ENCODE measurements at regions not wholly inside any gene's neighbourhood (a gene's known extent, or its start where the extent isn't known, plus 50 kb on each side); places are given as distances from the start of the nearest gene placed in this dataset.

DNA sequence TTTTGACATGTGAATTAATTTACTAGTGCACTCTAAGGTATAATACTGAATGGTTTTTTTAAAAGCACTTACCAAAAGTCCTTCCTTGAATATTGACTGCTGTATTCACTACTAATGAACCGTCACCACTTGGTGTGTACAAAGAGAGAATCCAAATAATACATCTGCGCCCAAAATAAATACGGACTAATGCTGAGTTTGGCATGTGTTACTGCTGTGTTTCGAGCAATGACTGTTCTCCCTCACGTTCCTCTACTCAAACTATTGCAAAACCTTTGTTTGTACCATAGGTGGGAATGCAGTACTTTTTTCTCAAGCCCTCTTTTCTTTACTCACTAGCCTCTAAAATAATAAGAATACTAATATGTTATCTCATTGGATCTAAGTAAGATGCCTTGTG is 305.5 kb downstream of the QKI start:
- no peak for DNase-seq (ENCODE audit: low read depth in 2 of 2)

DNA sequence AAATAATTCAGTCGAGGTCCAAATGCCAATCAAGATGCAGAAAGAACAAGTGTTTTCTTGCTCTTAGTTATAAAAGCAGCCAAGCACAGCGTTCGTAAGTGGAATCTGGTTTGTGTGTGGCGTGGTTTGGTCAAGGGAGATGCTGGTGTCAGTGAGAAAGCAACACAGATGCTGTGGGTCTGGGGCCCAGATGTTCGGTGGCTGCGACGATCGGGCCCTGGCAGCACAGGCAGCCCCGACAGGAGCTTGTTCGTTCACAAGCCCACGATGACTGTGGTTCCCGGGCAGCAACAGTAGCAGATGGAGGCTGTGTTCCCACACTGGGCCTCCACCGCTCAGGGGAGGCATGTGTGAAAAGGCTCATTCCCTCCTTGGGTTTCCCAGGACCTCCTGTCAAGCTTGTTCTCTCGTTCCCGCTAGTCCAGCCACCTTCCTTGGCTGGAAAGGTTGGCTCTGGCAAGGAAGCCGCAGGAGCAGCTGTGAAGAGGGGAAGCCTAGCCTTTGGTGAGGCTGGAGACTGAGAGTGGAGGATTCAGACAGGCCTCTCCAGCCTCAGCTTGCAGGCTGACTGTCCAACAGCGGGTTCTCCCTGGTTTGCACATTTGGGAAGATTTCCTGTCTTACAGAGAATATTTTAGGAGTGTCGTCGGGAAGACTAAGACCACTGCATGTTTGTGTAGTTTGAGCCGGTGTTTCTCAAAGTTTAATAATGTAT is 304.7 kb downstream of the QKI start:
- DNase-seq (ENCODE audit: low read depth in 2 of 2) = no peak

DNA sequence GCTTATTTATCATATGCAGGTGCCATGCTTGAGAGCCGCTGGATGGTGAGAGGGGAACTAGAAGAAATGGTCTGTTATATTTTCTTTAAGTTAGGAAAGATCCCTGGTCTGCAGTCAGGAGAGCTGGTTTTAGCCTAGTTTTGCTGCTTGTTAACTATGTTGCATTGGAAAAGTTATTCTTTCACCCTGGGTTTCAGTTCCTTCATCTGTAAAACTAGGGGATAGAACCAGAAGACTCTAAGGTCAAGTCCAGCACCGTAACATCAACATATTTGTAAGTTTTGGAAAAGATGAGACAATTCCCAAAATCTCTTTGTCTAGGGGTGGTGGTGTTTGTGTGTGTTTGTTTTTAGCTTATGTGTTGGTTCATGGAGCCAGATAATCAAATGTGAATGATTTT is 304.0 kb downstream of the QKI start:
- DNase-seq (ENCODE audit: low read depth in 2 of 2) = no peak

DNA sequence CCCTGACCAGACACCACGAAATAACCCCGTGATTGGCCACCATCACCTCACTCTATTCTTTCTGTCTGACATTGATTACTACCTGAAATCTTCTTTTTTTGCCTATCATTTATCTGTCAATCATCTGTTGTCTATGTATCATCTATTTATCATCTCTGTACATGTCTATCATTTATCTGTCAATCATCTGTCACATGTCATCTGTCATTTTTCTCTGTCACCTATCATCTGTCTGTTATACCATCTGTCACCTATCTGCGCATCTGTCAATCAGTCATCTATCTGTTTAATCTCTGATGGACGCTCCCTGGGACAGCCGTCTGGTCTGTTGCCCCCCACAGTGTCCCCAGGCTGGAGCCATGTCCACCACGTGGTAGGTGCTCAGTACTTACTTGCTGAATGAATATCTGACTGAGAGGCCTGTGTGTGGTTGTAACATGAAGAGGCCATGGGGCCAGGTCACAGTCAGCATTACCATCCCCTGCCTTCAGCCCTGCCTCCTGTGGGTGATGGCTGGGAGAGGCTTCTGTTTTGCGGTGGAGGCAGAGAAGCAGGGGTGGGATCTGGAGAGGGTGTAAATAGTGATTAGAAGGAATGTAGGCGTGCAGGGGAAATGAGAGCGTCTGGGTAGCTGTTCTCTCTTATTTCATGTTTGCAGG is 302.7 kb downstream of the QKI start:
- DNase-seq (ENCODE audit: low read depth in 2 of 2) = no peak

DNA sequence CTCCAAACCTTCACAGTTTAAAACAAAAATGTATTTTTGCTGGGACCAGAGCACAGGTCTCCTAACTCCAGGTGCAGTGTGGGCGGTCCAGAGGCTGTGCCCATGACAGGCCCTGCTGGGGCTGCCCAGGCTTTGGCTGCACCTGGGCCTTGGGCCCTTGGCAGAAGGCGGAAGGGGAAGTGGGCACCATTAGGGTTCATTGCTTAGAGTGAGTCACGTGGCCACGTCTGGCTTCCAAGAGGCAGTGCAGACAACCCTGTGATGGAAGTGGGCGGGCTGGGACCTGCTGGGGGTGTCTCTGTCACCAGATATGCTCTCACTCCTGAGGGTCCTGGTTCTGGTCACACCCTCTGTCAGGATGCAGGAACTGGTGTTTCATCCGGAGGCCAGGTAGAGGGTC is 302.2 kb downstream of the QKI start:
- no peak for DNase-seq (ENCODE audit: low read depth in 2 of 2)

DNA sequence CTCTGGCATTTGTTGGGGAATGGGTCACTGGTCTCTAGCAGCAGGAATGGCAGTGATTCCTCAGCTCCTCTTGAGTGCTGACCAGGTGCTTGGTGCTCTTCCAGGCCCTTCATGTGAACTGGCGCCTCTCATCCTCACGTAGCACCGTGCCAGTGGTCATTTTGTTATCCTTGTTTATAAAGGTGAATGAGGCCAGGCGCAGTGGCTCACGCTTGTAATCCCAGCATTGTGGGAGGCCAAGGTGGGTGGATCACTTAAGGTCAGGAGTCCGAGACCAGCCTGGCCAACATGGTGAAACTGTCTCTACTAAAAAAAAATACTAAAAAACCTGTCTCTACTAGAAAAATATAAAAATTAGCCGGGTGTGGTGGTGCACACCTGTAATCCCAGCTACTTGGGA is 301.3 kb downstream of the QKI start:
- DNase-seq (ENCODE audit: low read depth in 2 of 2) = no peak

DNA sequence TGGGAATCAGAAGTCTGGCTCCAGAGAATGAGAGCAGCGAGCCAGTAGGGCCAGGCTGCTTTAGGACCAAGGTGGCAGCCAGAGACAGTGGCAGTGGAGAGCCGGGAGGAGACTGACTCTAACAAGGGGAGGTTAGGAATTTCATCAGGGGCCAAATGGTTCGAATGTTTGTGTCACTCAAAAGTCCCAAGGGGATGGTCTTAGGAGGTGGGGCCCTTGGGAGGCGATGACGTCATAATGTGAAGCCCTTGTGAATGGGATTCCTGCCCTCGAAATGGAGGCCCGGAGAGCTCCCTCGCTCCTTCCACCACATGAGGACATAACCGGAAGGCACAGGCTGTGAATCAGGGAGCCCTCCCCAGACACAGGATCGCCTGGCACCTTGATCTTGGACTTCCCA is 299.7 kb downstream of the QKI start:
- DNase-seq (ENCODE audit: low read depth in 2 of 2) = no peak

- DNase-seq (ENCODE audit: low read depth in 2 of 2) = no peak
Observed at GRCh38 chr6:163712981-163713380, 298.5 kb downstream of the QKI start.

GRCh38 chr6:163712566-163712961 is 298.0 kb downstream of the QKI start:
- no peak for DNase-seq (ENCODE audit: low read depth in 2 of 2)

DNA sequence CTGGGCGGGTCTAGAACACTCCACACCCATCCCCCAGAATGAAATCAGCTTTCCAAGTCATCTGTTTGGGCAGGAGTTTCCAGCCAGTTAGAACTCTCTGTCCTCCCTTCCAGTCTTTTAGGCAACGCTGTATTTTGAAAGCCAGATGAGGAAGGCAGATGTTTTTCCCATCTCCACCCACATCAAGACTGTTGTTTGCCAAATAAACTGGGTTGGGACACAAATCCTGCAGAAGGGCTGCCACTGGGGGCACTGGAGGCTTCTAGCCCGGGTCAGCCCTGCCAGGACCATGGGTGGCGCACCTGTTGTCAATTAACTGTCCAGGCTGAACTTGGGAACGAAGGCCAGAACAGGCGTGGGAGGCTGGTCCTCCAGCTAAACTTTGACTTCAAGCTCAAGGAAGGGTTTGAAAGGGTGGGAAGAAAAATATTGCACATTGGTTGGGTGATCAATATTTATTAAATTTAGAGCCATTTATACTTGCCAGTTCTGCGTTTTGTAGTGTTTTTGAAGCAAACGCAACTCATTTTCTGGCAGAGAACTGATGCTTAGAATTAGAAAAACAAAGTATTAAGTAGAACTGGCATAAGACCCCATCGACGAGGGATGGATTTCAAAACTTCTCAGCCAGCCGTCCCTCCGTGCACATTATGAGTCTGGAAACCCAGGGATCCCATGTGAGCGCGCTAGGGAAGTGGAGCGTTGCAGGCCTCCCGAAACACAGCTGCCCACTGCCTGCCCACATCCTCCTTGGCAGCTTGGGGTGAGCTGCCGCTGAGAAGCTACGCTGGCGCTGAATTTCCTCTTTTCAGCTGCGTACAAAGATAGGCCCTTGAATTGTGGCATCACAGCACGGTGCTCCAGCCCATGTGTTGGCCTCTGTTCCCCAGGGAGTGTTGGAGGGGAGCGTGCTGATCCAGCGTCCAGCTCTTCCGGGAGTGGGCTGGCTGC is 297.4 kb downstream of the QKI start:
- no peak for DNase-seq (ENCODE audit: low read depth in 2 of 2)

- DNase-seq (ENCODE audit: low read depth in 2 of 2) = no peak
Observed at GRCh38 chr6:163710532-163711470, 296.3 kb downstream of the QKI start.

GRCh38 chr6:163709693-163710092 is 295.2 kb downstream of the QKI start:
- no peak for DNase-seq (ENCODE audit: low read depth in 2 of 2)

DNA sequence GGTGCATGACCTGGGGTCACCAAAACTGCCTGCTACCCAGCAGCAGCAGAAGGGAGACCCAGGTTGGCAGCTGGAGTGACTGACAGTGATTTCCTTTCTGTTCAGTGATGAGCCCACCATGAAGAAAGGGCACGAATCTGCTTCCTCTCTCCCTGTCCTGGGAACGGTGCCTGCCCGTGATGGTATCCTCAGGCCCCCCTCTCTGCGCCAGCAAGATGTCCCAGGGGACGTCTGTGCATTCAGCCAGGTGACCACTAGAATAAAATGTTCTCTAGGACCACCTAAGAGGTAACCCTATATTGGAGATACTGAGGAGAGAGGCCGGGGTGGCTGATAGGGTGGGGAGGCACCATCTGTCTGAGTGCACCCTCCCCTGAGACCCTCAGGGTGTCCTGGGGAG is 294.7 kb downstream of the QKI start:
- no peak for DNase-seq (ENCODE audit: low read depth in 2 of 2)

GRCh38 chr6:163708466-163708865 is 293.9 kb downstream of the QKI start:
- DNase-seq (ENCODE audit: low read depth in 2 of 2) = no peak

GRCh38 chr6:163707387-163708355 is 293.2 kb downstream of the QKI start:
- DNase-seq (ENCODE audit: low read depth in 2 of 2) = no peak

DNA sequence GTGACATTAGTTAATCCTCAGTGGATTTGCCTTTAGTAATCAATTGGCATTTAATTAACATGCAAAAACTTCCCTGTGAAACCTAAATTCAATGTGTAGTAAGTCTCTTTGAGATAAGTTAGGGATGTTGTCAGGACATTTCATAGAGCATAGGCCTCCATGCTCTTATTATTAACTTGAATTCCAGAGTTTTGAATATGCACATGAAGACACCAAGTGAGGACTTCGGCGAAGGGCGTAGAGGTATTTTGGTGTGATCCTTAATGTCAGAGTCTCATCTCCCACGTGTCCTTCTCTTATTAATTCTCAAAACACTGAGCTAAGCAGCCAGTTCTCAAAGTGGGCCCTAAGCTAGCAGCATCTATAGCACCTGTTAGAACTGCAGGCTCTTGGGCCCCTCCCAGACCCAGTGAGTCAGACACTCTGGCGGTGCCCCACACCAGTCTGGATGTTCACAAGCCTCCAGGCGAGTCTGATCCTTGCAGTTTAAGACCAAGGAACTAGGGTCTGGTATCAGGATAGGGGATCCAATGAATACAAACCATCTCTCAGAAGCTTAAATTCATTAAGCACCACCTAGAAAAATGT is 292.1 kb downstream of the QKI start:
- no peak for DNase-seq (ENCODE audit: low read depth in 2 of 2)

DNA sequence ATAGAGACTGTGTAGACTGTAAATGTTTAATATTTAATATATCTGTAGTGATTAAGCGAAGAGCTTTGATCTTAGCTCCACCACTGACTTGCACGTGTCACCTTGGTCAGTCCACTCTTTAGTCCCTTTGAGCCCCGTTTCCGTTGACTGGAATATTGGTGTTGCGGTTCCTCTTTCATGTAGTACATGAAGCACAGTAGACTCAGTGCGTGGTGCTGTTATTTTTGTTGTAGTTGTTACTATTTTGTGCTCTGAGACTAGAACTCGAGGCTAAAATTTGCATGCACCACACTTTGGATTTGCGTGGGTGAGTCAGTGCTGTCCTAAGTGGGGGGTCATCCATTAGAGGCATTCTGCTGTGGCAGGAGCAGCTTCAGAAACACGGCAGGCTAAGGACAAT is 291.4 kb downstream of the QKI start:
- no peak for DNase-seq (ENCODE audit: low read depth in 2 of 2)

- no peak for DNase-seq (ENCODE audit: low read depth in 2 of 2)
Observed at GRCh38 chr6:163702736-163703135, 288.2 kb downstream of the QKI start.

- no peak for DNase-seq (ENCODE audit: low read depth in 2 of 2)
Observed at GRCh38 chr6:163701762-163702161, 287.2 kb downstream of the QKI start.

GRCh38 chr6:163698086-163698485 is 283.6 kb downstream of the QKI start:
- DNase-seq (ENCODE audit: low read depth in 2 of 2) = no peak

Data from stimulated activated CD8-positive, alpha-beta memory T cell treated with anti-CD3 and anti-CD28 coated beads, Interleukin-7, amount 100 ng/mL, for 1 hour (primary cell).